GM19372 (cell line): ENCODE measurements at regions not wholly inside any gene's neighbourhood (a gene's known extent, or its start where the extent isn't known, plus 50 kb on each side); places are given as distances from the start of the nearest gene placed in this dataset.
"Not testable (repeated sequence)": the region's sequence is repeated elsewhere in the genome, so short reads cannot be mapped to it uniquely, and the experiment has no call there.

ENCODE experiments used
- ATAC-seq: cut with Tn5 transposase; IDR thresholded peaks from one replicate; pipeline ENCODE4 v1.9.1; 2021; ENCODE audit warnings: mild to moderate bottlenecking, low read depth, moderate library complexity; ENCODE audit not compliant: unreplicated experiment

DNA sequence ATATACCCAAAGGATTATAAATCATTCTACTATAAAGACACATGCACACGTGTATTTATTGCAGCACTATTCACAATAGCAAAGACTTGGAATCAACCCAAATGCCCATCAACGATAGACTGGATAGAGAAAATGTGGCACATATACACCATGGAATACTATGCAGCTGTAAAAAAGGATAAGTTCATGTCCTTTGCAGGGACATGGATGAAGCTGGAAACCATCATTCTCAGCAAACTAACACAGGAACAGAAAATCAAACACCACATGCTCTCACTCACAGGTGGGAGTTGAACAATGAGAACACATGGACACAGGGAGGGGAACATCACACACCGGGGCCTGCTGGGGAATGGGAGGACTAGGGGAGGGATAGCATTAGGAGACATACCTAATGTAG lies 473.9 kb downstream of the SIPA1L2 start:
- ATAC-seq, result not testable (repeated sequence)

DNA sequence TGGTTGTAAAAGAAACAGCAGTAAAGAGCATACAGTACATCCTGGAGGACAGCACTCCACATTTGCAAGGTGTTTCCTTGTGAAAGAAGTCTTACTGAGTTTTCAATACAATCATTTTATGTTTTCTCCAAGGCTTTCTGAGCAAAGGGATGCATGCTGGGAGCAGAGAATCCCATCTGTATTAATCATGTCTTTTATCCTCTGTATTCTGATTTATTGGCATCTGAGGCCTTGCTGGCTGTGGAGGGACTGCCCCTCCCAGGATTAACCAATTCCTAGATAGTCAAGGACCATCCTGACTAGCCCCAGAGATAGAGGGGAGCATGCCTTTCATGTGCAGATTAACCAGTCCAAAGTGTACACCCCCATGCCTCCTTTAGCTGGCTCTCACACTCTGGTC lies 476.3 kb downstream of the SIPA1L2 start:
- ATAC-seq, result no peak

DNA sequence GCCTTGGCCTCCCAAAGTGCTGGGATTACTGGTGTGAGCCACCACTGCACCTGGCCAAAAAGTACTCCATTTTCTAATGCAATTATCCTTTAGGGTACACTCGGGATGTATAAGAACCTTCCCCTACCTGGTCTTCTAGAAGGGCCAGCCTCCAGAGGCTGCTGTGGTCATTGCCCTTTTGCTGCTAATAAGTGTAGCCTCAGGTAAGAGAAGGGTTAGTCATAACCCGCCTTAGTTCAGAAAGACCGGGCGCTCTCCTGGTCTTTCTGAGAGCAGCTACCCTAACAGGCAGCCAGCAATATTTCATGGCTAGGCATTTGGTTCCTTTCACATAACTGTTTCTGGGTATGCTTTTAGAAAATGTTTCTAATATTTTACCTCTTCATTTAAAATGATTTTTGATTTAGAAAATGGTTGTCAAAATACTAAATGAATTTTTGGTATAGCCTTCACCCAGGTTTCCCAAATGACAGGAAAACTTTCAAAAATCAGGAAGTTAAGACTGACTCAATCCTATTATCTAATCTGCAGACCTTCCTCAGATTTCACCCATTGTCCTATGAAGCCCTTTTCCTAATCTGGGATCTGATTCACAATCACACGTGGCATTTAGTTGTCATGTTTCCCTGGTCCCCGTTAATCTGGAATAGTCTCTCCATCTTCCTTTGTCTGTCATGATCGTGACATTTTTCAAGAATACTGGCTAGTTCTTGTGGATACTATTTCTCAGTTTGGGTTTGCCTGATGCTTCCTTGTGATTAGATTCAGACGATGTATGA lies 479.0 kb downstream of the SIPA1L2 start:
- ATAC-seq, result no peak

DNA sequence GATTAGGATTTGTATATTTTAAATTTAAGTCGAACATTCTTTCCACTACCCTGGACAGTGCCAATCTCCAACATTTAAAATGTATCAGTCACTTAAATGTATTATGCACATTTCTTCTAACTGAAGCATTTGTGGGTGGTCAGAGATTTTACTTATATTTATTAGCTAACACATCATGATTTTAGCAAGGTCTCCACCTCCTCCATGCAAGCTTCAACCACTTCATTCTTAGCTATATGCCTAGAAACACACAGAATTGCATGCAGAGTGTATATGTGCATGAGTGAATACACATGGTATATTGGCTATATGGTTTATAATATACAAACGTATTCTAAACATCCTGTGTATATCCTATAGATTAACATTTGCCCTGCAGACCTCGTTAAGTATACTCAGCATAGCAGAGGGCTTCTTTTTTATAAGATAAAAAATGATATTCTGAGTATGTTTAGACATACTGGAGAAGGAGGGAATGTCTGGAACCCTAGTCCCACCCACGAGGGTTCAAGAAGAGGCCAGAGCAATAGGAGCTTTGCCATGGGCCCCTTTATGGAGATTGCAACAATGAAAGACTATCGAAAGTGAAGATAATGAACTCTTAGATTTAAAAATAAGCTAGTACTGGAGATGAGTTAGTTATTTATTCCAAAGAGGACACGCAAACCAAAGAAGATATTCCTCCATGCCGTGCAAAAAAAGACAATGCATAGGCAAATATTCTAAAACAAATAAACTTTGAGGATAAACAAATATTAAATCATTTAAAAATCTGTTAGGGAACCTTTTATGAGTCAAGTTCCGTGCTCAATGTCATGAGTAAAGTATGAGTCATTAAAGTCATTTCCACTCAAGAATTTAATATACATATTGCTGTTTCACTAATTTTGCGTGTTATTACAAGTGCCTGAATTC lies 480.4 kb downstream of the SIPA1L2 start:
- no peak for ATAC-seq

DNA sequence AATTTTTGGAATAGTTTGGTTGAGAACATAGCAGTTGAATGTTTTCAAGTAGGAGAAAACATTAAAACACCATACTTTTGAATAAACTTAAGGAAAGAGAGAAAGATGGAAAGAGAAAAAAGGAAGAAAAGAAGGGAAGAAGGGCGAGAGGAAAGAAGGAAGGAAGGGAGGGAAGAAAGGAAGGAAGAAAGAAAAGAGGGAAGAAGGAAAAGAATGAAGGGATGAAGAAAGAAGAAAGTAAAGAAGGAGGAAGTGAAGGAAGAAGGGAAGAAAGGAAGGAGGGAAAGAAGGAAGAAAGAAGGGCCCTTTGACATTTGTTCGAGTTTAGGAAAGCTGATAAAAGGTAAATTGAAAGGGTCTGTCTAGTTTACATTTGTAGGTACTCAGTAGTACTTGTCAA lies 482.7 kb downstream of the SIPA1L2 start:
- ATAC-seq, result no peak

DNA sequence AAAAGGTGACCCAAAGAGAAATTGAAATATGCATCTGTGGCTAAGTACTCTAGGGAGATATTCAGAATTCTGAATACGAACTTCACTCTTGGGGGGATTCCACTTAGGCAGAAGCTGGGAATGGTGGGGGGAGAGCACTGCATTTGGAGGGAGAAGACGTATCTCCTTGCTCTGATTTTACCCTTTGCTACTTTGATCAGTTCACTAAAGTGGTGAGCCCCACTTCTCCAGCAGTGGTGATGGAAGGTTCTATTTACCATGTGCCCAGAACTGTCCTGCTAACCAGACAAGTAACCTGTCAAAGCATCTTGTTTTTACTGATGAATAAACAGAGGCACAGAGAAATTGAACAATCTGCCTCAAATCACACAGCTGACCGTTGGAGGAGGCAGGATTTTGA lies 483.4 kb downstream of the SIPA1L2 start:
- no peak for ATAC-seq

DNA sequence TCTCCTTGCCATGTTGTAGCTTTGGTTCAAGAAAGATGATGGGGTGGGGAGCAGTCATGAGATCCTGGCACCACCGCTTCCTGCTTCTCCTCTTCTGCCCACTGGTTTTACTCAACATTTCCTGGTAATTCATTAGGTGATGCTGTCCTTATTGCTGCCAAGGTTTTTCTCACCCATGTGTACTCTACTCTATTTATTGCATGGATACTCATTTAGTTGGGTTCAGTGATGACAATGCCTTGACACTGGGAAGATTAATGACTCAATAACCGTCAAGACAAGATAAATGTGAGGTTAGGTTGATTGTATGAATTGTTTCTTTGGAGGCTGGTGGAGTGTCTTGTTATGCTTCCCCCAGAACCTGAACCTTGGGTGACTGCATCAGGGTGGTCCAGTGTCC lies 484.2 kb downstream of the SIPA1L2 start:
- no peak for ATAC-seq

DNA sequence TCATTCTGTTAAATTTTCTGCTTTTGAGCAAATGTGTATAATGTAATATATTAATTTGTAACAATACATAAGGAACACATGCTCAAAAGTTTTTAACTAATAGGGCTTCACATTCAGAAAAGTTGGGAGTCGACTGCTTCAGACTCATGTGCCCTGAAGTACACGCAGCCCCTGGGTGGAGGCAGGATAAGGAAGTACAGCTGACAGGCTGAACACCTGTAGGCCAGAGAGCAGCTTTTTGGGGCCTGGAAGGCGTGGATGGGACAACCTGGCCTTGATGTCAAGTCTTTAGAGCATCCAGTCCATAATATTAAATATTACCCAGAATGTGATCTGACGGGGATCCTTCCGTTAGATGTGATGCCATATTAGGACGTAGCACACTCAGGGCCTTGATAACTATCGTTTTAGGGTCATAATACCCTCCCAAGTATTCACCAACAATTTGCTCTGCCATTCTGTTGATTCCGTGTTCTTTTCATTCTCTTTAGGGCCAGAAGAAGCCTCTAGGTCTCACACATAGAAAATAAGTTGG lies 485.2 kb downstream of the SIPA1L2 start:
- ATAC-seq, result no peak

DNA sequence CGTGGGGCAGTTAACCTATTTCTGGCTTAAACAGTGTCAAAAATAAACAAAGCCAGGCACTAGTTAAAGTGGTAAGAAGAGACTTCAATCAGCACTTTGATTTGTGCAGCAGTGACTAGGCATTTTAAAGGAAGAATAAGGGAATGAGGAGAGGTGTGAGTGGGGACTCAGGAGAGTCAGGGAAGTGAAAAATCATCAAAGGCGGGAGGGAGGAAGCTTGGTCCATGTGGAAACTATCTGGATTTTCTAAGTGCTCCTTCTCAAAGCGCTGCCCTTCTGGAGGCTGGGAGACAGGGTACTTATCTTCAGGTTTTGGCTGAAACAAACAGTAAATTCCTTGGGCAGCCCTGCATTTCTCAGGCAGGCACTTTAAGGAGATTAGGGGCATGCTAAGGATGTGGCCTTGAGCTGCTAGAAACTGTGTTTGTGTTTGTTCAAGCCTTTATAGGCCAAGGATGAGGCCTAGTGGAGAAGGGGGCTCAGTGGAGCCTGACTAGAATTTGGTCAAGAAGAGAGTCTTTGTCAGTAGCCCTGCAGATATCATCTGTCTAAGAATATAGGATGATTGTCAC lies 486.5 kb downstream of the SIPA1L2 start:
- no peak for ATAC-seq

DNA sequence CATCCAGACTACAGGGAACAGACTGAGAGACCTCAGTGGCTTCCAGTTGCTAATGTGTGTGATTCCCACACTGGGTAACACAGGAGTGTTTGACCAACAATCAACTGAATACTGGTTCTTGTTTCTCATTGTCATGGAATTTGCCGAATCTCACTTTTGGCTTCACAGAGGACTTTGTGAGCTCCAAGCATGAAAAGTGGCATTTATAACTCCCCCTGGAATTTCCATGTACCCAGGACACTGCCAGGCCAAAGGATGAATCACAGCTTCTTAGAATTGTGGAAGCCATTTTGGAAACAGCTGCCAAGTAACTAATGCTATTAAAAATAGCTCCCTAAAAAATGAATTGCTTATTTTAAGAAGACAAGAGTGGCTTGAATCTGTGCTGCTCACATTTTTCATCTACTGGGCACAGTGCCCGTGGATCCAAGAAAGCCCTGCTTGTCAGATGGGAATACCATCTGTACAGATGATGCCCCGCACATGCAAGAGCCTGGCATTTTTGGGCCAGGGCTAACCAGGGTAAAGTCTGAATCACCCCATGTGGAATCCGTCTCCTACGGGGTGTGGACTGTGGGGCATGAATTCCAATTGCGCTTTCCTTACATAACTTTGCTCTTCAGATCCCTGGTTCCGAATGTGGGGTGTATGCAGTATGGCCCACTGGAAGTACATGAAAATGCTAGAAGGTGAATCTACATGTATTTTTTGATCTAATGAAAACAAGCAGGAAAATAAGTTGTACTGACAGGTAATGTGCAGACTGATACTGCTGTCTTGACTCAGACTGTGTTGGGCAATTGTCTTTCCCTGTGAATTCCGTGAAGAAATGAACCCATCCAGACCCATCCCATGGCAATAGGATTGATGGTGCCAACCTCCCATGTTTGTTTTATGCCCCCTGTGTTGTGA lies 487.3 kb downstream of the SIPA1L2 start:
- ATAC-seq, result no peak

DNA sequence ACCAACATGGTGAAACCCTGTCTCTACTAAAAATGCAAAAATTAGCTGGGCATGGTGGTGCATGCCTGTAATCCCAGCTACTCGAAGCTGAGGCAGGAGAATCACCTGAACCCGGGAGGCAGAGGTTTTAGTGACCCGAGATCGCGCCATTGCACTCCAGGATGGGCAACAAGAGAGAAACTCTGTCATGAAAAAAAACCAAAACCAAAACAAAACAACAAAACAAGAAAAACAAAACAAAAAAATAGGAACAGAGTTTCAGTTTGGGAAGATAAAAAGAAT lies 488.8 kb downstream of the SIPA1L2 start:
- ATAC-seq, result not testable (repeated sequence)

DNA sequence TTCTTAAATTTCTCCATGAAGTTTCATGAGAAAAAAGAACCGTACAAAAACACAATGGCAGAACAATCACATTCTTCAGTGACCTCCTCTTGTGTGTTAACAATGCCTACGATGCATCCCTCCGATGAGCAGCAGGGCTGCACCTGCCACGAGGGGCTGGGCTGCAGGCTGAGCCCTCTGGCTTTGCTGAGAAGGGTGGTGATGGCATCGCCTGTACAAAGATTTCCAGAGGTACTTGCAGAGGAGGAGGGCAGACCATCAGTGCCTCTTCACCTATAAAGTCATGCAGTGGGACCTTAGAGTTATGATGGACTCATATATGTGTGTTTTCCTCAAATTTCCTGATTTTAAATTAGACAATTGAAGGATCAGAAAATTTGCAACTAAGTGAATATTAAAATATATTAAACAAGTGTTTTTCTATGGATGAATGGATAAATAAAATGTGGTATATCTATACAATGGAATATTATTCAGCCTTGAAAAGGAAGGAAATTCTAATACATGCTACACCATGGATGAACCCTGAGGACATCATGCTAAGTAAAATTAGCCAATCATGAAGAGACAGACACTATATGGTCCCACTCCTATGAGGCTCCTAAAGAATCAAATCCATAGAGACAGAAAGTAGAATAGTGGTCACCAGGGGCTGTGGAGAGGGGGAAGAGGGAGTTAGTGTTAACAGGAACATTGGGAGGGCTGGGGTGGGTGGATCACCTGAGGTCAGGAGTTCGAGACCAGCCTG lies 489.3 kb downstream of the SIPA1L2 start:
- ATAC-seq, result no peak

DNA sequence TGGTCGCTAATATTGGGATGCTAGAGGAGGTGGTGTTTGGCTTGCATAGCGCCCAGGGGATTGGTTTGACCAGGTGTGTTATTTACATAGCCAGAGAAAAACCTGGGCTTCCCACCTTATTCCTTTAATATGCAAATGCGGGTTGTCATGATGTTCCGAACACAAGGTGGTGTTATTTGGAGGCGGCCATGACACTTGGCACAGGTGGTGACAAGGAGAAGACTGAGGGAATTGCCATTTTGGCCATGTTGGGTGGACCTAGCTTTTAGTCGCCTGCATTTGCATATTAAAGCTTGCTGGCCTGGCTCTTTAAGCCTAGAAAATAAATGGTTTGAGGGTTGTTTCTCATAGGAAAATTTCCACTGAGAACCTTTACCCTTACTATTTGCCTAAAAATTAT lies 490.5 kb downstream of the SIPA1L2 start:
- no peak for ATAC-seq

DNA sequence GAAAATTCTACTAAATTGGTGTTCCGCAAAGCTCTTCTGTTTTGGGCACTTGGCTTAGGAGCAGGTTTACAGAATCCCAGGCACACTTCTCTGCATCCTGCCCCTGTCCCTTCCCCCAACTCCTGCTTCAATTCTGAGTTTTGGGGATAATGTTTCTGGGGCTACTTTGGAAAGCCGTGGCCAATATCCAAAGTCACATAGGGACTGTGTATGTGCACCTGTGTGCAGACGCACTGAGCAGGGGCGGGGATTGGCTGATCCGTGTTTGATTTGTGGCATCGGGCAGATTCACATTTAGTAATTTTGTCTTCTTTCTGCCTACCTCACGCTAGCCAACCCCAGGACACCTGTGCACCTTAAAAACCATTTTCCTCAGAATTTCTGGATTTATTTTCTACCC lies 491.9 kb downstream of the SIPA1L2 start:
- no peak for ATAC-seq

DNA sequence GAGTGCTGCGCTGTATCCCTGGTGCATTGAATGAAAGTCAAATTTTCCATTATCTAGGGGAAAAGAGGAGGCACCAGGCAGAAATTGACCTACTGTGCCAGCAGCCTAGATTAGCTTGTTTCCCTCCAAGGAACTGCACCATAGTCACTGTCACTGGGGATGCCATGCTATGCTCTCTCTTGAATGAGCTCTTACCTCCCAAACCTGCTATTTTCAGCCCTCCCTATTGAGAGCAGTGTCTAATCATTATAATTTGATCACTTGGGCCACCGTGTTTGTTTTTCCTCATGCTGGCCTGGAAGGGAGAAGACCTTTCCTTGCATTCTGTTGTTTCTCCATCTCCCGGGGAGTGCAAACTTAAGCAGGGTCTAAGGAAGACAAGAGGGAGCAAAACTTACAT lies 492.9 kb downstream of the SIPA1L2 start:
- ATAC-seq, result no peak

DNA sequence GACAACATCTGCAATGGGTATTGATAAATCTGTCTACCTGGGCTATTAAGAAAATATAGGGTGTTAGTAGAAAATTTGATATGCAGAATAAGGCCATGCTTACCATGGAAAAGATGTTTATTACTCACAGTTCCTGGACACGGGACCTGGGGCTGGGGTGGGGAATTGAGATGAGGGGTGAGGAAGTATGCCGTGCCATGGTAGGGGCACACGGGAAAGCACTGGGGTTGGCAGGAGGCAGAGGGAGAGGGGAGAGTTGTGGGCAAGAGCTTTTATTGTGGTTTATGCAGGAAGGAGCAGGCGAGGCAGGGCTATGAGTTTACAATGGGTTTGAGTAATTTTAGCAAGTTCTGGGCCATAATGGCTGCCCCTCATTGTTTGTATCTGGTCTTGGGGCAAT lies 493.8 kb downstream of the SIPA1L2 start:
- no peak for ATAC-seq

DNA sequence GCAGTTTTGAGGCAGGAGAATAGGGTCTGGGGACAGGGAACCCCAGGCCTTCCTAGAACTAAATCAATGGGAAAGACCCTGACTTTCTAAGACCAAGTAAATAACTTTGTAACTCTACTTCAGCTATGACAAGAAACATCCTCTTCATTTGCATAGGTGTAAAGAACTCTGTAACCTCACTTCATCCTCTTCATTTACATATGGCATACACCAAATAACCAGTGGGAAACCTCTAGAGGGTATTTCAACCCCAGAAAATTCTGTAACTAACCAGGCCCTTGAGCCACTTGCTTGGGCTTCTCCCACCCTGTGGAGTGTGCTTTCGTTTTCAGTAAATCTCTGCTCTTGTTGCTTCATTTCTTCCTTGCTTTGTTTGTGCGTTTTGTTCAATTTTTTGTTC lies 495.6 kb downstream of the SIPA1L2 start:
- ATAC-seq, result no peak

DNA sequence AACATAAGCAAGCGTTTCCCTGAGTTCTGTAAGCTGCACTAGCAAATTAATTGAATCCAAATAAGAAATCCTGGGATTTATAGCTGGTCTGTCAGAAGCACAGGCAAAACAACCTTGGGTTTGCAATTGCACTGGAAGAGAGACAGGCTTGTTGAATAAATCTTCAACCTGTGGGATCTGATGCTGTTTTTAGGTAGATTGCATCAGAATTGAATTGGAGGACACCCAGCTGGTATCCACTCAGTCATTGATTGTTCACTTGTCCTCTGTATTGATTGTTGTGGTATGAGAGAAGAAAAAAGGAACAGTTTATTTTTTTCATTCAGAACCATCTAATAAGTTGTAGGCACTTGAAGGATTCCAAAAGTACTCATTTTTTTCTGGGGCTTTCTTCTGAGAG lies 497.4 kb downstream of the SIPA1L2 start:
- ATAC-seq, result no peak

DNA sequence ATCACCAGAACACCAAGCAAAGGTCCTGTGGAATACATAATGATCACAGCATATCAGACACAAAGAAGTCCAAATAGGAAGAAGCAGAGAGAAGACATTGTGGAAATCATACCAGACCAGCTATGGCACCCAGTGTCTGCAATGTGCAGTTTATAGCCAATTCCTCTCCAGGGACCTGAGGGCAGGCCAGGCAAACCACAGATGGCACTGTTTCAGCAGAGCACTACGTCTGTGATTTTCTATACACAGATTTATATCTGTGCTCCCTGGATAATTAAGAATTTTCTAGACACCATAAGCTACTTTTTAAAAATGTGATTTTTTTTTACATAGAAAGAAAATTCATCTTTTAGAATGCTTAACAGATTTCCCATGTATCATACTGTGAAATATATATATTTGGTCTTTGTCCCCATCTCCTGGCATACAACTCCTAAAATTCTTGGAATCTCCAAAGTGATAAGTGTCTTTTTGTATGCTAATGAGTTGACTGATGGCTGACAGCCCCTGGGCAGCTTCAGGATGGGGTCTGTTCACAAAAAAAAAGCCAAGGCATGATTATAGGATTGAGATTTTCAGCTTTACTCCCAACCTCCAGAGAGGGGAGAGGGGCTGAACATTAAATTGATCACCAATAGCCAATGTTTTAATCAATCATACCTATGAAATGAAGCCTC lies 498.1 kb downstream of the SIPA1L2 start:
- no peak for ATAC-seq
